Globus pallidus (tissue), 1 donor: ENCODE measurements at regions not wholly inside any gene's neighbourhood (a gene's known extent, or its start where the extent isn't known, plus 50 kb on each side); places are given as distances from the start of the nearest gene placed in this dataset.

Experiments
- DNase-seq: peaks from one replicate; pipeline ENCODE4 v3.0.0-alpha.2; 2015; ENCODE audit warnings: low spot score

GRCh38 chr22:48675141-48675829 is 1152.4 kb downstream of the BRD1 start:
- no peak for DNase-seq

GRCh38 chr22:48673806-48674500 is 1153.7 kb downstream of the BRD1 start:
- DNase-seq: no peak

GRCh38 chr22:48672387-48672786 is 1155.3 kb downstream of the BRD1 start:
- DNase-seq: no peak

- no peak for DNase-seq
These were observed 1156.9 kb downstream of the BRD1 start for GRCh38 chr22:48670731-48671130.

GRCh38 chr22:48669986-48670716 is 1157.5 kb downstream of the BRD1 start:
- DNase-seq: no peak

- DNase-seq: no peak
These were observed 1158.4 kb downstream of the BRD1 start for GRCh38 chr22:48669226-48669625.

GRCh38 chr22:48667289-48667688 is 1160.4 kb downstream of the BRD1 start:
- DNase-seq: no peak

GRCh38 chr22:48666620-48667019 is 1161.1 kb downstream of the BRD1 start:
- DNase-seq: no peak

GRCh38 chr22:48665311-48665995 is 1162.2 kb downstream of the BRD1 start:
- DNase-seq: no peak

GRCh38 chr22:48664586-48664985 is 1163.1 kb downstream of the BRD1 start:
- no peak for DNase-seq

- no peak for DNase-seq
These were observed 1164.4 kb downstream of the BRD1 start for GRCh38 chr22:48663297-48663696.

- no peak for DNase-seq
These were observed 1165.1 kb downstream of the BRD1 start for GRCh38 chr22:48662476-48663135.

- DNase-seq: no peak
These were observed 1165.7 kb downstream of the BRD1 start for GRCh38 chr22:48661984-48662383.

GRCh38 chr22:48660790-48661740 is 1166.6 kb downstream of the BRD1 start:
- no peak for DNase-seq

GRCh38 chr22:48660104-48660789 is 1167.4 kb downstream of the BRD1 start:
- no peak for DNase-seq

- DNase-seq: no peak
These were observed 1168.2 kb downstream of the BRD1 start for GRCh38 chr22:48659404-48659996.

GRCh38 chr22:48658871-48659270 is 1168.8 kb downstream of the BRD1 start:
- DNase-seq: no peak

- DNase-seq: no peak
These were observed 1169.4 kb downstream of the BRD1 start for GRCh38 chr22:48658246-48658645.

- DNase-seq: no peak
These were observed 1173.2 kb downstream of the BRD1 start for GRCh38 chr22:48654492-48654891.

GRCh38 chr22:48653929-48654328 is 1173.7 kb downstream of the BRD1 start:
- no peak for DNase-seq
